Esophagus muscularis mucosa (tissue), 3 donors: ENCODE measurements at regions not wholly inside any gene's neighbourhood (a gene's known extent, or its start where the extent isn't known, plus 50 kb on each side); places are given as distances from the start of the nearest gene placed in this dataset.

Source experiments
- POLR2A ChIP-seq: fragments of 450-650 bp; IDR thresholded peaks from one replicate; pipeline ENCODE4 v1.6.1; 2017; ENCODE audit warnings: antibody characterized with exemption, moderate library complexity, mild to moderate bottlenecking, low read depth
- POLR2AphosphoS5 ChIP-seq, 2 donors: sonication (generic); formaldehyde crosslinking; IDR thresholded peaks; one replicate each; pipeline ENCODE4 v1.6.1; 2017; ENCODE audit warnings: antibody characterized with exemption in 2 of 2
- TF ChIP-seq, protein P1 (sequence below), 3 experiments: fragments of 200-600 bp in 2 of 3; fragments of 450-650 bp in 1 of 3; sonication (generic) in 2 of 3; IDR thresholded peaks; one replicate each; pipeline ENCODE4 v1.5.1; 2017 to 2019; ENCODE audit warnings: antibody characterized with exemption in 3 of 3, mild to moderate bottlenecking in 2 of 3, moderate library complexity in 1 of 3

GRCh38 chr9:88077071-88077617, 61.1 kb downstream of the SPATA31C2 start:
- TF ChIP-seq POLR2AphosphoS5 (IDR thresholded peaks at IDR 0.05): no peak
- TF ChIP-seq, protein P1, sequence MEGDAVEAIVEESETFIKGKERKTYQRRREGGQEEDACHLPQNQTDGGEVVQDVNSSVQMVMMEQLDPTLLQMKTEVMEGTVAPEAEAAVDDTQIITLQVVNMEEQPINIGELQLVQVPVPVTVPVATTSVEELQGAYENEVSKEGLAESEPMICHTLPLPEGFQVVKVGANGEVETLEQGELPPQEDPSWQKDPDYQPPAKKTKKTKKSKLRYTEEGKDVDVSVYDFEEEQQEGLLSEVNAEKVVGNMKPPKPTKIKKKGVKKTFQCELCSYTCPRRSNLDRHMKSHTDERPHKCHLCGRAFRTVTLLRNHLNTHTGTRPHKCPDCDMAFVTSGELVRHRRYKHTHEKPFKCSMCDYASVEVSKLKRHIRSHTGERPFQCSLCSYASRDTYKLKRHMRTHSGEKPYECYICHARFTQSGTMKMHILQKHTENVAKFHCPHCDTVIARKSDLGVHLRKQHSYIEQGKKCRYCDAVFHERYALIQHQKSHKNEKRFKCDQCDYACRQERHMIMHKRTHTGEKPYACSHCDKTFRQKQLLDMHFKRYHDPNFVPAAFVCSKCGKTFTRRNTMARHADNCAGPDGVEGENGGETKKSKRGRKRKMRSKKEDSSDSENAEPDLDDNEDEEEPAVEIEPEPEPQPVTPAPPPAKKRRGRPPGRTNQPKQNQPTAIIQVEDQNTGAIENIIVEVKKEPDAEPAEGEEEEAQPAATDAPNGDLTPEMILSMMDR (IDR thresholded peaks at IDR 0.05): no peak
- no peak for TF ChIP-seq POLR2A
